ENCODE measurements at regions not wholly inside any gene's neighbourhood (a gene's known extent, or its start where the extent isn't known, plus 50 kb on each side); places are given as distances from the start of the nearest gene placed in this dataset.

GRCh38 chr10:71008150-71008549, 119.8 kb upstream of the PCBD1 start:
- FAIRE-seq, result no peak
- Histone ChIP-seq H3K9ac (ENCODE audit: insufficient read depth in 1 of 2, low read depth in 2 of 2, low read length in 2 of 2) (no peak overlapping the region), H2AFZ (ENCODE audit: low read depth, low read length) (no peak overlapping the region), H3K4me3 (no peak overlapping the region), H3K27me3 (ENCODE audit: control insufficient read depth in 2 of 2, insufficient read depth in 2 of 2, low read length in 2 of 2) (peaks cover 13 to 64% of the 10 kb centered on the region in 2 experiments), H3K9me3 (replicated peaks; ENCODE audit: control insufficient read depth, insufficient read depth, low read depth, low read length) (no peaks in the 10 kb centered on the region), H3K79me2 (ENCODE audit: control insufficient read depth, insufficient read depth, low read length) (no peaks in the 10 kb centered on the region), H3K27ac (ENCODE audit: extremely low read depth, low read depth, low read length) (no peak overlapping the region), H3K9me1 (ENCODE audit: control insufficient read depth, insufficient read depth, low read length) (no peaks in the 10 kb centered on the region), H4K20me1 (replicated peaks; ENCODE audit: control insufficient read depth, insufficient read depth, low read length) (peaks cover 20% of the 10 kb centered on the region; the same call in 1 of the 2 replicates), H3K4me2 (ENCODE audit: insufficient read depth, low read length) (no peak overlapping the region), H3K4me1 (replicated peaks in 1 of 2; ENCODE audit: control insufficient read depth in 2 of 2, insufficient read depth in 2 of 2, low read length in 2 of 2) (no peaks in the 10 kb centered on the region), H3K36me3 (ENCODE audit: control insufficient read depth, insufficient read depth, low read length) (no peaks in the 10 kb centered on the region)
- in situ Hi-C loops (cut with MboI) (no loop called here), intact Hi-C loops (cut with micrococcal nuclease) (no loop called here)
- ChIA-PET CTCF (ENCODE audit: low intra/inter-chr PET ratio) (no interaction called here), POLR2A (no interaction called here)
- no peak for ATAC-seq
- no TSS peak for BruUV-seq (replicated peaks)
- DNase-seq (ENCODE audit: extremely low read depth in 1 of 4, low spot score in 3 of 4), result no peak
- WGBS (ENCODE audit: insufficient coverage, low coverage, missing lambda C conversion rate), result 6% methylated on average over 11 of the region's 11 CpGs
- TF ChIP-seq EZH2 (IDR thresholded peaks at IDR 0.05; ENCODE audit: borderline replicate concordance, low read depth, low read length) (no peak), THRAP3 (IDR thresholded peaks at IDR 0.05; ENCODE audit: borderline replicate concordance) (no peak), RBM15 (IDR thresholded peaks at IDR 0.05; ENCODE audit: insufficient read depth, low read length) (no peak), TSC22D4 (tag; IDR thresholded peaks at IDR 0.05) (no peak), ZNF316 (IDR thresholded peaks at IDR 0.05) (peak; percentile 78), CREB1 (IDR thresholded peaks at IDR 0.05) (no peak), CREB1 (CRISPR knock-in tag; IDR thresholded peaks at IDR 0.05) (no peak), U2AF2 (optimal IDR thresholded peaks at IDR 0.05; ENCODE audit: low read depth, low read length) (no peak), ZNF507 (tag; conservative IDR thresholded peaks at IDR 0.05) (no peak), SIN3B (IDR thresholded peaks at IDR 0.05; ENCODE audit: low read depth) (no peak), ZNF780A (CRISPR knock-in tag; IDR thresholded peaks at IDR 0.05) (no peak), MXD1 (CRISPR knock-in tag; IDR thresholded peaks at IDR 0.05; ENCODE audit: borderline replicate concordance, poor library complexity, severe bottlenecking) (no peak), ZNF197 (CRISPR knock-in tag; IDR thresholded peaks at IDR 0.05; ENCODE audit: low read depth) (no peak), MAFK (IDR thresholded peaks at IDR 0.05; ENCODE audit: low read length) (peak; percentile 21; the same call in 1 of the 2 replicates), ZNF41 (CRISPR knock-in tag; conservative IDR thresholded peaks at IDR 0.05) (no peak), YBX1 (IDR thresholded peaks at IDR 0.05) (no peak), BRD9 (IDR thresholded peaks at IDR 0.05; ENCODE audit: low read depth, partially characterized antibody) (no peak), ZNF436 (CRISPR knock-in tag; IDR thresholded peaks at IDR 0.05) (no peak), MAFF (IDR thresholded peaks at IDR 0.05; ENCODE audit: low read length) (peak; percentile 39; the same call in 1 of the 2 replicates)
- TF ChIP-seq, protein P1, sequence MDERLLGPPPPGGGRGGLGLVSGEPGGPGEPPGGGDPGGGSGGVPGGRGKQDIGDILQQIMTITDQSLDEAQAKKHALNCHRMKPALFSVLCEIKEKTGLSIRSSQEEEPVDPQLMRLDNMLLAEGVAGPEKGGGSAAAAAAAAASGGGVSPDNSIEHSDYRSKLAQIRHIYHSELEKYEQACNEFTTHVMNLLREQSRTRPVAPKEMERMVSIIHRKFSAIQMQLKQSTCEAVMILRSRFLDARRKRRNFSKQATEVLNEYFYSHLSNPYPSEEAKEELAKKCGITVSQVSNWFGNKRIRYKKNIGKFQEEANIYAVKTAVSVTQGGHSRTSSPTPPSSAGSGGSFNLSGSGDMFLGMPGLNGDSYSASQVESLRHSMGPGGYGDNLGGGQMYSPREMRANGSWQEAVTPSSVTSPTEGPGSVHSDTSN (CRISPR knock-in tag; IDR thresholded peaks at IDR 0.05; ENCODE audit: low read depth), result no peak
- TF ChIP-seq, protein P1 (tag; conservative IDR thresholded peaks at IDR 0.05; ENCODE audit: low read depth), result no peak
- TF ChIP-seq, protein P2, sequence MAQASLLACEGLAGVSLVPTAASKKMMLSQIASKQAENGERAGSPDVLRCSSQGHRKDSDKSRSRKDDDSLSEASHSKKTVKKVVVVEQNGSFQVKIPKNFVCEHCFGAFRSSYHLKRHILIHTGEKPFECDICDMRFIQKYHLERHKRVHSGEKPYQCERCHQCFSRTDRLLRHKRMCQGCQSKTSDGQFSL (CRISPR knock-in tag; IDR thresholded peaks at IDR 0.05), result no peak
- TF ChIP-seq, protein P2 (tag; IDR thresholded peaks at IDR 0.05), result no peak

Data from K562 (cell line).